Heart left ventricle (tissue), 13 donors: ENCODE measurements at regions not wholly inside any gene's neighbourhood (a gene's known extent, or its start where the extent isn't known, plus 50 kb on each side); places are given as distances from the start of the nearest gene placed in this dataset.

Source experiments
- CTCF ChIP-seq, 12 donors: fragments of 200-600 bp; sonication (generic) in 4 of 12; IDR thresholded peaks; one replicate each; pipeline versions ENCODE4 v1.5.0 to v1.8.0; 2018 to 2022; ENCODE audit warnings: antibody characterized with exemption in 12 of 12, mild to moderate bottlenecking in 5 of 12
- POLR2A ChIP-seq, 2 donors: fragments of 450-650 bp; IDR thresholded peaks; one replicate each; pipeline ENCODE4 v1.6.1; 2017; ENCODE audit warnings: antibody characterized with exemption in 2 of 2, mild to moderate bottlenecking in 2 of 2, moderate library complexity in 2 of 2
- donor health status: ischemic (EF 13 %, LVEDD 7.1; RV severe dilation, severe dysfunction).
- donor health status: DM: no; HTN: yes; CAD: no.
- donor health status: DM: no; HTN: no; CAD: no.
- donor health status: ischemic (EF 25% LVEDD 6.9; RV normal size, moderate dysfunction).
- donor health status: ischemic (EF 25% LVEDD 5.7; RV mildly dilated, moderate dysfunction).
- donor health status: ischemic (EF 35%, LVEDD 5.7; RV mildly dilated, moderate dysfunction).
- donor health status: nonischemic (EF 11% LVEDD 7.7; RV severe dilation, severe dysfunction).
- donor health status: DM: yes; HTN: yes; CAD: no.
- donor health status: PGD.
- donor health status: ischemic (EF 29% LVEDD 5.4; RV normal size, mild dysfunction).
- donor health status: nonischemic (EF 23%, LVEDD 6.1; RV moderate dilation, normal function).

- TF ChIP-seq CTCF (IDR thresholded peaks at IDR 0.05) (no peak), POLR2A (IDR thresholded peaks at IDR 0.05) (no peak)
Observed at GRCh38 chr13:76668716-76669115, 217.5 kb downstream of the KCTD12 start.
